Testis (tissue), 2 donors: ENCODE measurements at regions not wholly inside any gene's neighbourhood (a gene's known extent, or its start where the extent isn't known, plus 50 kb on each side); places are given as distances from the start of the nearest gene placed in this dataset.
A peak's percentile ranks its signal among the peaks of the same experiment; 100 is the strongest.

Source experiments
- DNase-seq: peaks from one replicate; pipeline ENCODE4 v3.0.0-alpha.2; 2019
- H3K27ac ChIP-seq, 2 donors: fragments of 200-600 bp; sonication (generic); one replicate each; pipeline ENCODE4 v1.5.1; 2019
- H3K27me3 ChIP-seq: fragments of 200-600 bp; sonication (generic); one replicate; pipeline ENCODE4 v1.5.1; 2019
- H3K36me3 ChIP-seq: fragments of 200-600 bp; sonication (generic); one replicate; pipeline ENCODE4 v1.5.1; 2017; ENCODE audit warnings: low read depth; ENCODE audit errors: missing control alignments
- H3K4me1 ChIP-seq: fragments of 200-600 bp; sonication (generic); one replicate; pipeline ENCODE4 v1.5.1; 2019
- H3K4me3 ChIP-seq, 2 donors: fragments of 200-600 bp; sonication (generic); one replicate each; pipeline ENCODE4 v1.5.1; 2017 to 2019
- H3K9me3 ChIP-seq: fragments of 200-600 bp; sonication (generic); one replicate; pipeline ENCODE4 v1.5.1; 2017
- POLR2A ChIP-seq: fragments of 450-650 bp; IDR thresholded peaks from one replicate; pipeline ENCODE4 v1.6.1; 2017; ENCODE audit warnings: antibody characterized with exemption, mild to moderate bottlenecking, moderate library complexity
- WGBS, 2 donors: methylation state at CpG; one replicate each; pipeline ENCODE4 v1.1.5; 2018; 5-methylcytosine and 5-hydroxymethylcytosine counted together
- intact Hi-C: fragments of 100-400 bp; cut with DNase I; formaldehyde crosslinking; loops from one replicate; pipeline ENCODE4 v1.15.1; 2023; ENCODE audit warnings: low total_unique reads
- TF ChIP-seq, protein P1 (sequence below), 3 experiments: fragments of 450-650 bp in 2 of 3; fragments of 200-600 bp in 1 of 3; sonication (generic) in 1 of 3; IDR thresholded peaks; one replicate each; pipeline ENCODE4 v1.5.1; 2016 to 2019; ENCODE audit warnings: antibody characterized with exemption in 3 of 3, mild to moderate bottlenecking in 2 of 3, moderate library complexity in 1 of 3

DNA sequence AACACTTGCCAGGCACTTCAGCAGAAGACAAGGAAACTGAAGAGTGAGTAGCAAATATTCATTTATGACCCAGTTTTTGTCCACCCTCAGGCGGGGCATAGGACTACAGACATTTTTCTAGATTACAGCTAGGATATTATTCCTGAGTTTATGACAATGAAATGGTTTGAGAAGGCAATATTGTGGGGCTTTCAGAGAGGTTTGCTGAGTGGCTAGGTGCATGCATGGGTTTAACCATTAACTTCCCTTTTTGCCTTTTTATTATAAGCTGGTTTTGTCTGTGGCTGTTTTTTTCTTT lies 104.0 kb upstream of the BCAT1 start:
- TF ChIP-seq POLR2A: no peak
- TF ChIP-seq, protein P1, sequence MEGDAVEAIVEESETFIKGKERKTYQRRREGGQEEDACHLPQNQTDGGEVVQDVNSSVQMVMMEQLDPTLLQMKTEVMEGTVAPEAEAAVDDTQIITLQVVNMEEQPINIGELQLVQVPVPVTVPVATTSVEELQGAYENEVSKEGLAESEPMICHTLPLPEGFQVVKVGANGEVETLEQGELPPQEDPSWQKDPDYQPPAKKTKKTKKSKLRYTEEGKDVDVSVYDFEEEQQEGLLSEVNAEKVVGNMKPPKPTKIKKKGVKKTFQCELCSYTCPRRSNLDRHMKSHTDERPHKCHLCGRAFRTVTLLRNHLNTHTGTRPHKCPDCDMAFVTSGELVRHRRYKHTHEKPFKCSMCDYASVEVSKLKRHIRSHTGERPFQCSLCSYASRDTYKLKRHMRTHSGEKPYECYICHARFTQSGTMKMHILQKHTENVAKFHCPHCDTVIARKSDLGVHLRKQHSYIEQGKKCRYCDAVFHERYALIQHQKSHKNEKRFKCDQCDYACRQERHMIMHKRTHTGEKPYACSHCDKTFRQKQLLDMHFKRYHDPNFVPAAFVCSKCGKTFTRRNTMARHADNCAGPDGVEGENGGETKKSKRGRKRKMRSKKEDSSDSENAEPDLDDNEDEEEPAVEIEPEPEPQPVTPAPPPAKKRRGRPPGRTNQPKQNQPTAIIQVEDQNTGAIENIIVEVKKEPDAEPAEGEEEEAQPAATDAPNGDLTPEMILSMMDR (IDR thresholded peaks at IDR 0.05): no peak
- H3K4me3 ChIP-seq: peak overlapping the region in 1 of 2 donors; percentile 3
- no peak overlapping the region for H3K27ac ChIP-seq
- no peaks in the 10 kb centered on the region for H3K27me3 ChIP-seq
- H3K4me1 ChIP-seq: no peaks in the 10 kb centered on the region
- DNase-seq: no peak
- no peaks in the 10 kb centered on the region for H3K9me3 ChIP-seq
- H3K36me3 ChIP-seq: no peaks in the 10 kb centered on the region
- intact Hi-C loops: no loop called here
- 81 to 85% methylated on average over 1 of the region's 1 CpG for WGBS, 2 donors

DNA sequence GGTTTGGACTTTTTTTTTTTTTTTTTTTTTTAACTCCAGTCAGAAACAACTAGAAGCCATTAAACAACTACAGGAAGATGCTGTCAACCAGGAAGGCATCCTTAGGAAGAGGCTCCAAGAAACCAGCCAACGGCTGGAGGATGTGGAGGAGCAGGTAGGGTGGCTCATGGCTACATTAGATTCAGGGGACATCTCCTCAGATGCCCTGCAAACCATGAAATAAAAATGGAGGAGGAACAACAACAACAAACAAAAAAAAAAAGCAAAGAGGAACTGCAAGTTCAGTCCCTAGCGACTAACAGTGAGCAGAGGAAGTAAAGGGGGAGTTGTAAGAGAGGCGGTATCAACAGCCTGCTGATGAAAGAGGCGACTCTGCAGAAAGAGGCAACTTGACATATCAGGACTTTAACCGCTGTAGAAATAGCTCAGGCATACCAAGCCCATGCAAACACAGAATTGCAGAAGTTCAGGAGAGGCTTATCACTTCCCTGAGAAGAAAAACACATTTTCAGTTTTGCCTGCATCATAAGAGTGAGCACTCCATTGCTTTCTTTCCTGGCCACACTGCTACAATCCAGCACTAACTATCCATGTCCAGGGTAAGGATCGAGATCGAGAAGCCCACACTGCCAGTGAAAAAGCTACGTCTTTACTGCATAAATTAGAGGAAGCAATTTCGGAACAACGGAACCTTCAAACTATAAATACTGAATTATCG lies 103.5 kb upstream of the BCAT1 start:
- H3K4me3 ChIP-seq: peak overlapping the region in 1 of 2 donors; percentile 3
- DNase-seq: no peak
- whole genome bisulfite sequencing, 2 donors: 60 to 69% methylated on average over 11 of the region's 11 CpGs
- H3K36me3 ChIP-seq: no peaks in the 10 kb centered on the region
- H3K27me3 ChIP-seq: no peaks in the 10 kb centered on the region
- TF ChIP-seq, protein P1 (IDR thresholded peaks at IDR 0.05): no peak
- TF ChIP-seq POLR2A: no peak
- intact Hi-C loops: no loop called here
- H3K9me3 ChIP-seq: no peaks in the 10 kb centered on the region
- H3K27ac ChIP-seq: no peak overlapping the region
- H3K4me1 ChIP-seq: no peaks in the 10 kb centered on the region

DNA sequence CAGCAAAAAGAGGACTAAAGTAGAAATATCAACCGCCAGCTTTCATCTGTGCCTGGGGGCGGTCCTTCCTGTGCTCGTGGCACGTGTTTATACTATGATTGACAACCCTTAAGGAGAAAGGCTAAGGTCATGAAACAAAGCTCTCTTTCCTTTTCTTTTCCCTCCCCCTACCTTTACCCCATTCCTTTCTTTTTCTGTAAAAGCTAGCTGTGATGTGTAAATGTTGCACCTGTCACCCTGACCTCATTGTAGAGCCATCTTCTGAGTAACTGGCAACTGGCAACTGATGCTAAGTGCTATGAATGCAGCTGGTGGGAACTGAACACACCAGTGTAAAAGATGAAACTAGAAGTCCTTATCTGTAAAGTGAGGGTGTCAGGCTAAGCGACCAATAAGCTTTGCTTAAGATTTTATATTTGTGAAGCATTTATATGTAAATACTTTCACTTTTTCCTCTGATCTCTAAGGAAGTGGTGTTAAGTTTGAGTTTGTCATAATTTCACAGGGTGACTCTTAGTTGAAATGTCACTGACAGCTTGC lies 102.8 kb upstream of the BCAT1 start:
- 69% methylated on average over 5 of the region's 5 CpGs for WGBS, 2 donors
- H3K27ac ChIP-seq: no peak overlapping the region
- no peaks in the 10 kb centered on the region for H3K27me3 ChIP-seq
- TF ChIP-seq, protein P1 (IDR thresholded peaks at IDR 0.05): no peak
- no peak for TF ChIP-seq POLR2A
- no peaks in the 10 kb centered on the region for H3K36me3 ChIP-seq
- DNase-seq: no peak
- H3K4me1 ChIP-seq: no peaks in the 10 kb centered on the region
- intact Hi-C loops: no loop called here
- H3K9me3 ChIP-seq: no peaks in the 10 kb centered on the region
- no peak overlapping the region for H3K4me3 ChIP-seq

DNA sequence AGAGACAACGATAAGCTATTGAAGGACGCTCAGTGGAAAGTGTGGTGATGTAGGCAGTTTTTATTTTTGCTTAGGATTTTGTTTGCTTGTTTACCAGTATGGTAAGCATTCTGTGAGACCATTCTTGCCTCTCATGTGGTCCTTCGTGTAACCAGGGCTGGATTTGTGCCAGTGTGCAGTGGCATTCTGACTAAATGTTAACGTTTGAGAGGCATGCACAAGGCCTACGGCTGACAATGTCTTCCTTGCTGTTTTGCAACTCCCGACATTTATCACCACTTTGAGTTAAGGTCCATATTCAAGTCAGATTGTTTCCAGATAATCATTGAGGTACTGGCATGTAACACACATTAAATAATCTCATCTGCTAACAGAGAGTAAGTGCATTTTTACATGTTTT lies 102.3 kb upstream of the BCAT1 start:
- no peaks in the 10 kb centered on the region for H3K9me3 ChIP-seq
- H3K27ac ChIP-seq: no peak overlapping the region
- no peak for DNase-seq
- H3K4me3 ChIP-seq: no peak overlapping the region
- H3K4me1 ChIP-seq: no peaks in the 10 kb centered on the region
- no peaks in the 10 kb centered on the region for H3K27me3 ChIP-seq
- H3K36me3 ChIP-seq: no peaks in the 10 kb centered on the region
- intact Hi-C loops: no loop called here
- TF ChIP-seq, protein P1 (IDR thresholded peaks at IDR 0.05): no peak
- TF ChIP-seq POLR2A: no peak
- 51% methylated on average over 6 of the region's 6 CpGs for WGBS, 2 donors

DNA sequence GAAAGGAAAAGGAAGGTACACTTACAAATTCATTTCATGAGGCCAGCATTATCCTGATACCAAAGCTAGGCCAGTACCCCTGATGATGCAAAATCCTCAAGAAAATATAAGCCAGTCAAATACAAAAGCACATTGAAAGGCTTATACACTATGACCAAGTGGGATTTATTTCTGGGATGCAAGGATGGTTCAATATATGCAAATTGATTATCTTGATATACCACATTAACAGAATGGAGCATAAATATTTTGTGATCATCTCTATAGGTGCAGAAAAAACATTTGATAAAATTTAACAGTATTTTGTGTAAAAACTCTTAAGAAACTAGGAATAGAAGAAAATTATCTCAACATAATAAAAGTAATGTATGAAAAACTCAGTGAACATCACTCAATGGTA lies 97.0 kb upstream of the BCAT1 start:
- Histone ChIP-seq H3K4me3 (no peak overlapping the region), H3K9me3 (no peaks in the 10 kb centered on the region), H3K4me1 (no peaks in the 10 kb centered on the region), H3K27me3 (no peaks in the 10 kb centered on the region), H3K36me3 (no peaks in the 10 kb centered on the region), H3K27ac (no peak overlapping the region)
- intact Hi-C loops: no loop called here
- no peak for DNase-seq
- TF ChIP-seq, protein P1 (IDR thresholded peaks at IDR 0.05): no peak
- no peak for TF ChIP-seq POLR2A
